Frontal cortex (tissue), 3 donors: ENCODE measurements at regions not wholly inside any gene's neighbourhood (a gene's known extent, or its start where the extent isn't known, plus 50 kb on each side); places are given as distances from the start of the nearest gene placed in this dataset.
"Not testable (repeated sequence)": the region's sequence is repeated elsewhere in the genome, so short reads cannot be mapped to it uniquely, and the experiment has no call there.

ENCODE experiments used
- DNase-seq, 2 donors: peaks; one replicate each; pipeline ENCODE4 v3.0.0; 2012; ENCODE audit warnings: low spot score in 2 of 2
- FAIRE-seq: peaks from 2 replicates; lab custom pipeline; 2012; peaks lifted over from hg19 to GRCh38; lab: Jason Lieb, UNC
- donor health status: control.
- donor health status: control.
- donor health status: control.

DNA sequence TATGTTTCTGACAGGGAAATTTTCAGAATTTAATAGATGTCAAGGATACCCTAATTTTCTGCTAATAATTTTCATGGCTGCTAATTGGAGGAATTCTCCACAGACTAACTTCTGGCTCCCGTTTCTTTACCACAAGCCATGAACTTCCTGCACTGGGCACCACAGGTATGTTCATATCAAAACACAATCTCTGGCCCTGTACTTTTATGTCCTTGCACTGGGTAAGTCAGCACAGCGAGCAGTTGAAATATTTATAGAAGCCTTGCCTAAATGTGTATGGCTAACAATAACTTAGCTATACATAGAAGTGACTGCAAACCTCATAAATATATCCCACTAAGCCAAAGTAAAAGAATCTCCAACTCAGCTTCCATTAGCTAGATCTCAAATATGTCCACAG is 246.9 kb downstream of the ZIC1 start:
- no peak for FAIRE-seq

GRCh38 chr3:147661916-147662315 is 252.8 kb downstream of the ZIC1 start:
- no peak for FAIRE-seq
- no peak for DNase-seq

More for the DNA sequence above, 246.9 kb downstream of the ZIC1 start:
- no peak for DNase-seq

- DNase-seq (no peak), FAIRE-seq (no peak)
Observed at GRCh38 chr3:147662705-147663104, 253.5 kb downstream of the ZIC1 start.

GRCh38 chr3:147669077-147669476 is 259.9 kb downstream of the ZIC1 start:
- FAIRE-seq (no peak), DNase-seq (no peak)

GRCh38 chr3:147672035-147672434 is 262.9 kb downstream of the ZIC1 start:
- FAIRE-seq = no peak
- no peak for DNase-seq

DNA sequence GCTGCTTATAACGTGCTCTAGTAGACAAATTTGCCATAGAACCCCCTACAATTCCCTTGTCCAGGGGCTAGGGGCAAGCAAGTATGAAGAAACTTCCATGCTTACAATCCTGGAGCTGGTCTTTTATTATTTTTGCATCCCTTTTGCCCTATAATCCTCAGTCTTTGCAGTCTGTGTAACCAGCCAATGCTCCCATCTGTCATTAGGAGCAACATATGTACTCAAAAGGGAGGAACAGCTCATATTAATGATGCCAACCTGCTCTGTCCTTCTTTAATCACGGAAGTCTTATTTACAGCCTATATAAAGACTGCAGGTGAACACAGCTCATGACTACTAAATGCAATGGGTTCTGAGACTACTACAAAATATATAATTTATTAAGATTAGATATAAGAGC is 263.3 kb downstream of the ZIC1 start:
- DNase-seq = no peak
- no peak for FAIRE-seq

GRCh38 chr3:147675761-147676160 is 266.6 kb downstream of the ZIC1 start:
- DNase-seq = no peak

DNA sequence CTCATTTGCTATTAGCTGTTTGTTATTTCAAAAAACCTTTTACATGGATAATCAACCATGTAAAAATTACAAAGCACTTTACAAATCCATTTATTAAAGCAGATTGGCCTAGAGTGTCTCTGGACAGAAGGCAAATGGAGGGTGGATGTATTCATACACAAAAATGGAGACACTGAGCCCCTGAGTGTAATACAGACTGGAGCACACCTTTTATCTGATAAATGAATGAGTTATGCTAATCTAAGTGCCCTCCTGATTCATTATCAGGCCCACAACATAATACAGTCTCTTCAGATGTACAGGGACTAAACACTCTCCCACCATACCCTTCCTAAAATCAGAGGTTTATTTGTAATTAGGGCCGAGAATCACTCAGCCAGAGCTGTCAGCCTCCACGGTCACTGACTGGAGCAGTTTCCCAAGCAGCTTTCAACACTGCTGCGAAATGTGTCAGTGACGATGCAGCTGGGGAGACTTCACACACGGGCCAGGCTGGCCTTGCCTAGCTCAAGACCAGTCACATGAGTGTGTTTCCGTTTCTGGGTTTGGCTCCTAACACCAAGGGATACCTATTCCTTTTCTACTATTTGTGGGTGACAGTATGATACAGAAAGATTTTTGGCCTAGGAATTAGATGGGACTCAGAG is 271.8 kb downstream of the ZIC1 start:
- FAIRE-seq (no peak), DNase-seq (no peak)

More at GRCh38 chr3:147675761-147676160, 266.6 kb downstream of the ZIC1 start:
- FAIRE-seq = no peak

GRCh38 chr3:147688868-147689267 is 279.7 kb downstream of the ZIC1 start:
- FAIRE-seq (no peak), DNase-seq (no peak)

DNA sequence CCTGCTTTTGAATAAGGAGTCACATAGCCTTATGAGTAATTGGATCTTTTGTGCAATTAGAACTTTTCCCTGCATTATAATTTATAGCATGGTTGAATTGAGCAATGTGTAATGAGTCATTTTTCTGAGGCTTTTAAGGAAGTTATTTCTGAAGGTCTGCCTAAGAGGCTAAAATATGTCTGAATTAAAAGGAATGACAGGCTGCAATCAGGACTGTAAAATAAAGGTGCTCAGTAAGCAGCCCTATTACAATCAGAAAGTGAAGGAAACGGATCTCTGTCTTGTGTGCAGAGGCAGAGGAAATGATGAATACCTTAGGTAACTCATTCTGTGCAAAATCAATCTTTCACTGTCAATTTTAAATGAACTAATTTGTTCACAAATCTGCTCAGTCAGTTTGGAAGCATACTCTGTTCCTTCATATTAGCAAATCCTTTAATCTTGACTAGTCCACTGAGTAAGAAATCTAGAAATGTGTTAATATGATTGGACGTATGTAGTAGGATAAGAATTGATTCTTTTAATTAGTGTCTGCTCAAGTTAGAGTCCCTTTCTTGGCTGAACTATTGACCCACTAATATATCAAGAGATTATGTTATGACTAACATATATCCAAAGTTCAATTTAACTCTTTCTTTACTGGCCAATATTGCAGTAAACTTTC is 290.1 kb downstream of the ZIC1 start:
- no peak for DNase-seq
- no peak for FAIRE-seq

DNA sequence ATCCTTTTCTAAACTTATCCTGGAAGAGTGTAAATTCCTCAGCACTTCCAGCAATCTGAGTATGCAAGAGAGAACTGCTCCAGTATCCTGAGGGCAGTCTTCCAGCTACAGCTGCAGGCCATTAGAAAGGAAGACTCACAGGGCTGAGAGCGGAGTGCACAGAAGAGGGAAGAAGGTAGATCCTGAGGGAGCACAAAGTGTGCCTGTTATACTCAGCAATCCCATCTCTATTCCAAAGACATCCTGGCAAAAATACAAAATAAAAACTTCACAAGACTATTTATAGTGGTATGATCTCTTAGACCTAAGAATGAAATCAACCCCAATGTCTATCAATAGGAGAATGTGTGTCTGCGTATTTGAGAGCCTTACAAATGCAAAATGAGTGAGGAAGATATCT is 292.0 kb downstream of the ZIC1 start:
- FAIRE-seq (no peak), DNase-seq (no peak)

DNA sequence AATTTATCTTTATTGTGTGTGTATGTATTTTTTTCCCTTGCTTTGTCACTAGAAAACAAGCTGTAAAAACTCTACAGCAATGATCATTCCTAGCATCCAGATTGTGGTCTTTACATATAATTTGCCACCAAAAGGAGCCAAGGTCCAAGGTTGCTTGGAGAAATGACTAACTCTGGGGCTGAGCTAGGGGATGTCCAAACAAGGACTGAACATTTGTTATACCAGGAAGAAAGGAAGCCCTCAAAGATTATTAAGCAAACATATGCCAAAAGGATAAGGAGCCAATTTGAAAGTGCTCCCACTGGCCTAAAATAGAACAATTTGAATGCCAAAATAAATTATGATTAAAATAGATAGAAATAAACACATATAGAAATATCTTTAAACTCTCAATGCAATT is 293.3 kb downstream of the ZIC1 start:
- DNase-seq = no peak
- FAIRE-seq = no peak

GRCh38 chr3:147705651-147706051 is 296.5 kb downstream of the ZIC1 start:
- FAIRE-seq = no peak

DNA sequence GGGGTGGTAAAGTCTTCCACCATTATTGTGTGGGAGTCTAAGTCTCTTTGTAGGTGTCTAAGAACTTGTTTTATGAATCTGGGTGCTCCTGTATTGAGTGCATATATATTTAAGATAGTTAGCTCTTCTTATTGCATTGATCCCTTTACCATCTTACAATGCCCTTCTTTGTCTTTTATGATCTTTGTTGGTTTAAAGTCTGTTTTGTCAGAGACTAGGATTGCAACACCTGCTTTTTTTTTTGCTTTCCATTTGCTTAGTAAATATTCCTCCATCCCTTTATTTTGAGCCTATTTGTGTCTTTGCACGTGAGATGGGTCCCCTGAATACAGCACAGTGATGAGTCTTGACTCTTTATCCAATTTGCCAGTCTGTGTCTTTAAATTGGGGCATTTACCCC is 301.6 kb downstream of the ZIC1 start:
- DNase-seq, FAIRE-seq: not testable (repeated sequence)

More at GRCh38 chr3:147705651-147706051, 296.5 kb downstream of the ZIC1 start:
- no peak for DNase-seq

- FAIRE-seq = no peak
- no peak for DNase-seq
Observed at GRCh38 chr3:147712357-147712756, 303.2 kb downstream of the ZIC1 start.

DNA sequence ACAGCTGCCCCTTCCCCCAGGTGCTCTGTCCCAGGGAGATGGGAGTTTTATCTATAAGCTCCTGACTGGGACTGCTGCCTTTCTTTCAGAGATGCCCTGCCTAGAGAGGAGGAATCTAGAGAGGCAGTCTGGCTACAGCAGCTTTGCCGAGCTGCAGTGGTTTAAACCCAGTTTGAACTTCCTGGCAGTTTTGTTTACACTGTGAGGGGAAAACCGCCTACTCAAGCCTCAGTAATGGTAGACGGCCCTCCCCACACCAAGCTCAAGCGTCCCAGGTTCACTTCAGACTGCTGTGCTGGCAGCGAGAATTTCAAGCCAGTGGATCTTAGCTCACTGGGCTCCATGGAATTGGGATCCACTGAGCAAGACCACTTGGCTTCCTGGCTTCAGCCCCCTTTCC is 303.6 kb downstream of the ZIC1 start:
- DNase-seq, FAIRE-seq: not testable (repeated sequence)

- DNase-seq = no peak
- no peak for FAIRE-seq
Observed at GRCh38 chr3:147713234-147714133, 304.3 kb downstream of the ZIC1 start.

GRCh38 chr3:147729641-147730040 is 320.5 kb downstream of the ZIC1 start:
- DNase-seq (no peak), FAIRE-seq (no peak)

DNA sequence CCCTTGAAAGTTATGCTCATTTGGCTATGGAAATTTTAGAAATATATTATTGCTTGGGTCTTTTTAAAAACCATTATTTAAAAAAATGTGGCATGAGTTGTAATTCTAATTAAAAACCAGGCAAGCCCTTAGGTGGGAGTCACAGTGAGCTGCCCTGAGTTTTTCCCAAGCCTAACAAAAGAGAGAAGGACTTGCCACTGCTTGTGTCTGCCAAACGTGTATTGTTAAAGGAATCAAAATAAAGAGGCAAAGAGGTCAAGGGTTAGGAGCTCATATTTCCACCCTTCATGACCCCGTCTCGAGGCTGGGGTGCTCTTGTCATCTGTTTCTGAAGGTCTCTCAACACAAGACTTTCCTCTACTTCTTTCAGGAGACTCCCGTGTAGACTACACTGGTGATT is 321.1 kb downstream of the ZIC1 start:
- FAIRE-seq = no peak
- DNase-seq = no peak

DNA sequence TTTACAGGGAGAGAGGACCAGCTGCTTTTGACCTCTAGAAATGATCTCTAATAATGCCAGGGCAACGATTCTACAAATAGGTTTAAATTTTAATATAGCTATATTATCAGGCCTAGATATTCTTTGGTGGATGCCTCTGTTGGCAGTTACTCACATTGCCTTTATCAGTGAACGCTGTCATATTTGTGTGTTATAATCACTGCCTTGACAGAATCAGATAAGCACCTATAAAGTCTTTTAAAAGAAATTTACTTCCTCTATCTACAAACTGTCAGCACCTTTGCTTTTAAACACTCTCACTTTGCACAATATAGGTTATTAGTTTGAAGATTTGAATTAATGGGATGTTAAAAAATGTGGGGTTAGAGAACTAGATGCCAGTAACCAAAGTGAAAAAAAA is 324.1 kb downstream of the ZIC1 start:
- DNase-seq (no peak), FAIRE-seq (no peak)

DNA sequence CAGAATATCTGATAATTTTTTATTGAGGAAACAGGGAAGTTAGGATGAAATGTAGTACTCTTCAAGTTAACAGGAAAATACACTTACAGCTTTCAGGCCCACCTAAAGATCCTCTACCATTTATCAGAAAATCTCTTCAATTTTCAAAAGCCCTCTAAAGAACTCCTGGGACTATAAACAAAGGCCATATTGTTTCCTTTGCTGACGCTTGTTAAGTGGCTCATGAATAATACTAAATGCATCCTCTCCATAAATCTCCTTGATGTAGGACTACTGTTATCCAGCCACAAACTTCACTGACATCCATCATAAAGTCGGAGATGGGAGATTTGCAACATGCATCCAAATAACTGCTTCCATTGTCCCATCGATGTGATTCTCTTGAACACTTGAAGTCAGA is 326.5 kb downstream of the ZIC1 start:
- no peak for FAIRE-seq
- no peak for DNase-seq
